SW 1271 (cell line): ENCODE measurements at regions not wholly inside any gene's neighbourhood (a gene's known extent, or its start where the extent isn't known, plus 50 kb on each side); places are given as distances from the start of the nearest gene placed in this dataset.

Experiments used
- DNase-seq, 2 experiments: peaks; one replicate each; lab custom pipeline; 2025; lab: John Stamatoyannopoulos, UW

GRCh38 chr6:148044921-148045320, 297.7 kb upstream of the SASH1 start:
- no peak for DNase-seq

DNA sequence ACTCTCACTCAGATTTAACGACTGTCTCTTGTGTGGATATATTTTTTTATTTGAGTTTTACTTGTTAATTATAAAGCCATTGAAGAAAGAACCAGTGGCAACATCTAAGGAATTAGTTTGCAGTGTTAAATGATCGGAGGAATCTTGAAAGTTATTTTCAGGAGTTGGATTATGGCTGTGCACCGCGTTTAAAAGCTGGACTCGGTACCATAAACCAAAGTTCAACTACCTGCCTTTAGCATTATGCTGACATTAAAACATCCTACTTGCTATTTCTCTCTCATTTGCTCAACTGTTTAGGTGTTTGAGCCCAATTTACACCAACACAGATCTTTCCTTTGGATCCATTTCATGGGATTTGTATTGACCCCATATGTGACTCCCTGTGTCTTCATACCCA, 289.4 kb upstream of the SASH1 start:
- no peak for DNase-seq

- no peak for DNase-seq
Observed at GRCh38 chr6:148053796-148054195, 288.8 kb upstream of the SASH1 start.

- DNase-seq = no peak
Observed at GRCh38 chr6:148054219-148054618, 288.4 kb upstream of the SASH1 start.

DNA sequence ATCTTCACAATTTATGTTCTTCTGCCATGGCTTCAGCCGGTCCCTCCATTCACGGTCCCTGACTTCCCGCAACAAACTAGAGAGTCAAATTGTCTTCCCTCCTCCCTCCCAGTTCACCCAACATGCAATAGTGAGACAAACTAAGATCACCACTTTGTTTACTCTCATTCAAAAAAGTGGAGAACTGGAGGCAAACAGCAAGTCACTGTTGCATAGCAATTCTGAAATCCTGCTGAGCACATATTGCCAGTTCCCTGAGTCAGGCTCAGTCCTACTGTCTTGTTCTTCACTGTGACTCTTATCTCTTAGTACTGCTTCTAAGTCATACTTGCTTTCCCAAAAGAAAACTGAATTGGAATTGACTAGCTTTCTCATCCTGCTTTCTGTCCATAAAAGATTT, 287.2 kb upstream of the SASH1 start:
- no peak for DNase-seq

- DNase-seq = no peak
Observed at GRCh38 chr6:148059869-148060268, 282.8 kb upstream of the SASH1 start.

DNA sequence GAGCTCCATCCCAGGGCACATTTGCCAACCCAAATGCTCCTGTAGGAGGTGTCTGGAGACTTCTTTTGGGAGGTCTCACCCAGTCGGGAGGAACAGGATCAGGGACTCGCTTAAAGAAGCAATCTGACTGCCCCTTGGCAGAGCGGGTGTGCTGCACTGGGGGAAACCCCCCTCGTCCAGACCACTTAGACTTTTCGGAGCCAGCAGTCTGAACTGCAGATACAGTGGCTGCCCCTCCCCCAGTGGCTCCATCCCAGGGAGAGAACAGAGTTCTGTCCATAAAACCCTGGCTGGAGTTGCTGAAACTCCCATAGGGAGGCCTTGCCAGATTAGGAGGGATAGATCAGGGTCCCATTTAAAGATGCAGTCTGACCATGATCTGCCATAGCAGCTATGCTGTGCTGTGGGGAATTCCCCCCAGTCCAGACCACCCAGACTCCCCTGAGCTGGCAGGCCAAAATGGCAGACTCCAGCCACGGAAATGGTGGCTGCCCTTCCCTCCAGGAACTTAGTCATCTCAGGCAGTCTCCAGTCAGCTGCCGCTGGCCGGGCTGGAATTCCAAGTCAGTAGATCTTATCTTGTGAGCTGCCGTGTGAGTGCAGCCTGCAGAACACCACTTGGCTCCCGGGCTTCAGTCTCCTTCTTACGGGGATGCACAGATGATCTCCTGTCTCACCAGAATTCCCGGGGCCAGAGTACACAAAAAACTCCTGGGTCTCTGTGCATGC, 278.1 kb upstream of the SASH1 start:
- DNase-seq = no peak

DNA sequence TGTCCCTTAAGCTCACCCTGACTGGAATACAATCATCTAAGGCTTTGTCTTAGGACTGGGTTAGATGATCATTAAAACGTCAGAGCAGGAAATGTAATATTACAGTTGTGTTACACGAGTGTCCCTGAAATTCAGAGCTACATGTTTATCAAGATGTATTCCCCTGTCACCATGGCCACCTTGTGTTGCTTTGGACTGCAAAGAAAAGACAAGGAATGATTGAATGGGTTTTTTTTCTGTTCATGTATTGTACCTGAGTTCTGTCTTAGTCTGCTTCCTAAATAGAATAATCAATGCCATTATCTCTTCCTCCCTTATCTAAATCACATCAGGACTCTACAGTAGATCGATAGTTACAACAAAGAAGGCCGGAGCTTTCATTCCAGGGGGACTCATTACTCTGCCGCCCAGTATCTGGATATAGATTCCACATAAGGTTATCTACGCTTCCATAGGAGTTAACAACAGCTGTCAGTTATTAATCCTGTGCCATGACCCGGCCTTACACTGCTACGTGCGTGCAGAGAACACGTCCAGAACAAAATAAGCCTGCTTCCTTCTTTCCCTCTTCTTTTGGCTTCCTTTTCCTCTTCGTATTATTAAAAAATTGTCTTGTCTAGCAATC, 274.1 kb upstream of the SASH1 start:
- no peak for DNase-seq

DNA sequence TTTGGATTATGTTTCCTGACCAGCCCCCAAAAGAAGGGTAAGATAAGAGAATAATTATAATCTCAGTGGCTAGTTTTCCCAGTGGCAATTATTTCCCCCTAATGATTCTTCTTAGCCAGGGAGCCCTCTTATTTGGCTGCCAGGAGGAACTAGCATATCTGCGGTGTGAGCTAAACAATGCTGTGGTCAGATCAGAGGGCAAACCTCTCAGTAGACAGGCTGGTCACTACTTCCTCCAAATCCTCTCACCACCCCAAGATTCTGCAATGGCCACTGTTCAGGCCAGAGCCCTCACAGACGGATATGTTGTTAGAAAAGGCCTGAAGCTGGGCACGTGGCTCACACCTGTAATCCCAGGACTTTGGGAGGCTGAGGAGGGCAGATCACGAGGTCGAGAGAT, 273.4 kb upstream of the SASH1 start:
- DNase-seq = no peak

DNA sequence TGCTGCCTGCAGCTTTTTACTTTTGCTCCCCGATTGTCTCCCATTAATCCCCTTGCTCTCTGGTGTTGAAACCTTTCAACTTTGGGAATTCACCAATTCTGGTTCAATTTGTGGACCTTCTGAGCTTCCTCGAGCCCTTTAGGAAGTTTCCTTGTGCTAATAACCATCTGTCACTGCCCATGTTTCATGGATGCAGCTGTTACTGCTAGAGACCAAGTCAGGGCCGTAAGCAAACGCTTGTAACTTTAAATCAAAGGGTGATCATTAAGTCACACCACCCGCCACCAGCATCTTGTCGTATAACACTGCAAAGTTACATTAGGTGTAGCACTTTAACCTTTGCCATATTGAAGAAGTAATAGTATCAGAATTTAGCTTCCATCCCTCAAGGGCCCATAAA, 268.3 kb upstream of the SASH1 start:
- no peak for DNase-seq

DNA sequence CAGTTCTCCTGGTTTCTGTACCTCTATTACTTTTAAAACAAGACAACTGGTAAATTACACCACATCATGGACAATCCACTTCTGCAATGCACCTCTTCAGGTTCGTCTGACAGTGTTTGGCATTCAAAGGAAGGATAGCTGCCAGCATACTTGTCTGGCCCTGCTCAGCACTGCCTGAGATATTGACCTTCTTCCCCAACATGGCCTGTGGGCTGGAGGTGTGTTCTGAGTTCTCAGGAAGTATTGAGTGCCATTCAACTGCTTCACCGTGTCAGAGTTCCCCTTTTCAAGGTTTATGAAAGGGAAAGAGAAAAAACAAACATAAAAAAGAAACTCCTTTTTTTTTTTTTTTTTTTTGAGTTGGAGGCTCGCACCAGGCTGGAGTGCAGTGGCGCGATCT, 267.9 kb upstream of the SASH1 start:
- DNase-seq = no peak

DNA sequence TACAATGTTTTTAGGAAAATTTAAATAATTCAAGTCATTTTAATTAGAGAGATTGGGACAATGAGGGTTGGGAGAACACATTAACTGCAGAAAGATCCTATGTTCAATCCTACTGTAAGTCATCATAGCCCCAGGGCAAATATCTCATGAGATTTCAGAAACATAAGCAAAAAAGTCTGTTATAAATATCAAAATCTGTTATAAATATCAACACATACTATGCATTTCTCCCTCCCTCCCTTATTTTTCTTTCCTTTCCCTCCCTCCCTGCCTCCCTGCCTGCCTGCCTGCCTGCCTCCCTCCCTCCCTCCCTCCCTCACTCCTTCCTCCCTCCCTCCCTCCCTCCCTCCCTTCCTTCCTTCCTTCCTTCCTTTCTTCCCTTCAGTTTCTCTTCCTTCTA, 267.3 kb upstream of the SASH1 start:
- no peak for DNase-seq

DNA sequence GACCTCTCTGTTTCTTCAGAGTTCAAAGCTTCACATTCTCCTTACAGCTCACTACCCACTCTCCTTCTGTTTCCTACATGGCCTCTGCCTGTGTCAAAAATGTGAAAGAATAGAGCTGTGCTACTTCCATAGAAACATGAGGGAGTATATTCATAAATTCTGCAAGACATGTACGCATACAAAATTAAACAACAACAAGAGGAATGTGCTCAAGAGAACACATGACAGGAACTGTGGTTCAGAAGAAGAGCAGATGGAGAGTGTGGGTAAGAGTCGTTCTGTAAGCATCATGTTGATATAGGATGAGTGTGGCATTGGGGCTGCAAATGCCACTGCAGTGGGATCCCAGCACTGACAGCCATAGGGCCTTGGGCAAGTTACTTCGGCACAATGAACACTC, 266.6 kb upstream of the SASH1 start:
- DNase-seq = no peak

- DNase-seq = no peak
Observed at GRCh38 chr6:148080315-148080714, 262.3 kb upstream of the SASH1 start.

DNA sequence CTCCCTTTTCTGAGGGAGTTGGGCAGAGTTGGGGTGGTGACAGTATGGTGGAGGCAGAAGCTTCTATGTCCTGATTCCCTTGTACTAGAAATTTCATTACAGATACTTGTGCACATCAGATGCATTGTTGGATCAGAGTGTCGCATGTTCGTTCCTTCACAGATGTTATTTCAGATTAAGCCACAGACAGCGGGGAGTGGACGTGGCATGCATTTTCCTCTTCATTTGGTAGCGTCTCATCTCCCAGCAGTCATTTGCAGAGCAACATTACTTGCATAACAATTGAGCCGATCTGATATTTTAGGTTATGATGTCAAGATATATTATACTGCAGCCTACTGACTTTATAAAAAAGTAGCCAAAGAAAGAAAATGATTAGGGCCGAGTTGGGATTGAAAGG, 261.6 kb upstream of the SASH1 start:
- DNase-seq = no peak

DNA sequence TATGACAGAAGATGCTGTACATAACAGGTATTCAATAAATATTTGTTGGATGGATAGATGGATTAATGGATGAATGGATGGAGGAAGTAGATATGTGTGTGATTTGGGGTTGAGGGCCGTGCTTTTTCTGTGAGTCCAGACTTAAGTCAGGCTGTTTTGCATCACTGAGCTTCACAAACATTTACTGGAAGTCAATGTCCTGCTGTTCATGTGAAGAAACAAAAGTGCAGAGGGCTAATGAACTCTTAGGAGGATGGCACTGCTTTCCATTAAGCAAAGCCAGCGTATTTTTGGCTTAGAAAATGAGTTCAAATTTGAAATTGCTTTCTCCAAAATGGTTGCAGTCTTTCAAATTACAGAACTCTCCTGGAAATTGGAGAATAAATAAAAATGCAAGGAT, 260.6 kb upstream of the SASH1 start:
- DNase-seq = no peak

DNA sequence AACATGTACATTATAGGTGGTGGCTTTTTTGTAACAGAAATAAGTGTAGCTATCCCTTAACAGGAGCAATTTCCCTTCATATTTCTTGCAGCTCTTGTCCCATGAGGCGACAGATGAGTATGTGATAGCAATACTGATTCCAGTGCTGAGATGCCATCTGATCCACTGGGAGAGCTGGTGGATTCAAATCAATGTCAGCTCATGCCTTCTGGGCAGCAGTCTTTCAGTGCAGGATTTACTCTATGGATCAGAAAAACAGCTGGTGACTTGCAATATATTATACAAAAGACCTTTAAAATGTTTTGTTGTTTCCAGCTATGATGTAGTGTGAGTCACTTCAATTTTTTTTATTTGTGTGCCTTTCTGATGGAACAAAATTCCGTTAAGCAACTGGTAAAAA, 259.9 kb upstream of the SASH1 start:
- DNase-seq = no peak

- no peak for DNase-seq
Observed at GRCh38 chr6:148085631-148086331, 256.9 kb upstream of the SASH1 start.

GRCh38 chr6:148086386-148086785, 256.3 kb upstream of the SASH1 start:
- no peak for DNase-seq

GRCh38 chr6:148086843-148087242, 255.8 kb upstream of the SASH1 start:
- no peak for DNase-seq

GRCh38 chr6:148087659-148088058, 255.0 kb upstream of the SASH1 start:
- DNase-seq = no peak

GRCh38 chr6:148090326-148090725, 252.3 kb upstream of the SASH1 start:
- no peak for DNase-seq

DNA sequence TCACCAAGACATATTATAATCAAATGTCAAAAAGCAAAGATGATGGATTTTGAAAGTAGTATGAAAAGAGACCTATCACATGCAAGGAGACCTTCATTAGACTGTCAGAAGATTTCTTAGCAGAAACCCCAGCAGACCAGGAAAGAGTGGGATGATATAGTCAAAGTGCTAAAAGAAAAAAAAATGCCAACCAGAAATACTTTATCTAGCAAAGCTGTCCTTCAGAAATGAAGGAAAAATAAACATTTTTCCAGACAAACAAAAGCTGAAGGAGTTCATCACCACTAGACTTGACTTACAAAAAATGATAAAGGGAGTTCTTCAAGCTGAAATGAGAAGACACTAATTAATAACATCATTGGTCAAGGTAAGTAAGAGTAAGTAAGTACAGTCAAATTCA, 251.2 kb upstream of the SASH1 start:
- no peak for DNase-seq
